Stimulated activated CD8-positive, alpha-beta memory T cell treated with anti-CD3 and anti-CD28 coated beads, Interleukin-4, amount 100 ng/mL, for 48 hours (primary cell): ENCODE measurements at regions not wholly inside any gene's neighbourhood (a gene's known extent, or its start where the extent isn't known, plus 50 kb on each side); places are given as distances from the start of the nearest gene placed in this dataset.

Experiments
- DNase-seq: peaks from one replicate; pipeline ENCODE4 v3.0.0-alpha.2; 2020

DNA sequence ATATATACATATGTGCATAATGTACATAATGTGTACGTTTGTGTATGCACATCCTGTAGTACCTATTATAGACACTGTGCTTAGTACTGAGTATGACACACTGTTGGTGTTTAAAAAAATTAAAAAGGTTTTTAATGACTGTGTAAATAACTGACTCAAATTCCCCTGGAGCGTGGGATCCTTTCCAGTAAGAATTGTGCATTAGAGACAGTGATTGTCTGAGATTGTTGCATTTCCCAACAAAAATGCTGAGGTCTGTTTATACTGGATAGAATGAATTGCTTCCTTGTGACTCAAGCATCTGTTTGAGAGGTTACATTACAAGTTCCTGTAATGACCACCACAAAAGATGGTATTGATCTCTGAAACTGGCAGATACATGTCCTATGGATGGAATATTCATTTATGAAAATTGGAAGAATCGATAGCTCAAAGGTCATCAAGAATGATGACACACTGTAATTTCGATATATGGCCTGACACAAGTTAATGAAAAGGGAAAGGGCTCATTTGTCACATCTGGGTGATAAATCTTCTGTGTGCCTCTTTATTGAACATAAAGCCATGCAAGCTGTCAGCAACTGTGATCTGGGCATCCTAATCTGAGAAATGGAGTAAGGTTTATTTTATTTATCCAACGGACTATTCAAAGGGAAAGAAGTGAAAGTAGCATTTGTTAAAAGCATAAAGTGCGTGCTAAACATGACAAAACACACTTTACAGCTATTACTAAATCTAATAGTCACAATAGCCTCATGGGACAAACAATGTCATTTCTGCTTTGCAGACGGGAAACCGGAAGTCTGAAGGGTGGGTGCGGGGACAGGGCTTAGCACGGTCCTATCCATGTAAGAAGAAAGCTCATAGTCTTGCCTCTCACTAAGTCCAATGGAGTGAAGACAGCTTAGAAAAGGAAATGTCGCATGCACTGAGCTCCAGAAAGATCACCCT is 228.8 kb downstream of the CDH11 start:
- no peak for DNase-seq

GRCh38 chr16:64889446-64889845 is 232.4 kb downstream of the CDH11 start:
- DNase-seq, result no peak

DNA sequence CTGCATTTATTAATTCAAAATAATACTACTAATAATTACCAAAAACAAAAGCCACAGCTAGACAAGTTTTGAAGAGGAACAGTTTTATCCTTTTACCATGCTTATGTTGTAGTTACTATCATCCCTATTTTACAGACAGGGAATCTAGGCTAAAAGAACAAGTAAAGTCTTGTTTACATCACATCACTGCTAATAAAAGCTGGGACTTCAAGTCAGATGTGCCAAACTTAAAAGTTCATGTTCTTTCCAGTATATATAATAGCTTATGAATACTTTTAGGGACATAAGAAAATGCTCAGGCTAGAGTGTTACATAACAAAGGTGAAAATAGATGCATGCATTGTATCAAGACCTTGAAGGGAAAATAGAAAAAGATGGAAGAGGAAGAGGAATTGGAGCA is 234.2 kb downstream of the CDH11 start:
- DNase-seq, result no peak

DNA sequence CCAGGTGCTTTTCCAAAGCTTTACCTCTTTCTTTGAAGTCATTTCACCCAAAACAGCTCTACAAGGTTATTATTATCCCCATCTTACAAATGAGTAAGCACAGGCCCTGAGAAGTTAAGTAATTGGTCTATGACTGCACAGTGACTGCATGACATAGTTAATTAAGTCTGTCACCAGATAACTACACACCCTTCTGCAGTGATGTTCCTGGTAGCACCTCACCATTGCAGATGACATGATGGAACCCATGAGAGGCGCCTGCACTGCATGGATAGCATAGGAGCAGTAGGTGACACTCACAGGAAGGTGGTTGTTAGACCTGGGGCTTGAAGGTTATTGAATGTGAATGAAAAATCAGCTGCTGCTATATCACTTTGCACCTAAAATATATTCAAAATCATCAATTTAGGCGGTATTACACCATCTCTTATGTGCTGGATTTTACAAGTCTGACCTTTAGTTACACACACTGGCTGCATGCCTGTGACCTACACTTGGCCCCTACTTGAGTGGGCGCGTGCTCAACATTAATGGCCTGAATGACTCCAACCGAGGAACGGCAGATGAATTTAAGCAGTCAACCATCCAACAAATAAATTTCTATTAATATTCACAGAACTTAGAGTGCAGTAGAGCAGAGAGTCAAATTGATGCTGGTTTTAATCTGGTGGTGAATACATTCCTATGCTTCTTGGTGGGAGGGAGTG is 239.6 kb downstream of the CDH11 start:
- no peak for DNase-seq

DNA sequence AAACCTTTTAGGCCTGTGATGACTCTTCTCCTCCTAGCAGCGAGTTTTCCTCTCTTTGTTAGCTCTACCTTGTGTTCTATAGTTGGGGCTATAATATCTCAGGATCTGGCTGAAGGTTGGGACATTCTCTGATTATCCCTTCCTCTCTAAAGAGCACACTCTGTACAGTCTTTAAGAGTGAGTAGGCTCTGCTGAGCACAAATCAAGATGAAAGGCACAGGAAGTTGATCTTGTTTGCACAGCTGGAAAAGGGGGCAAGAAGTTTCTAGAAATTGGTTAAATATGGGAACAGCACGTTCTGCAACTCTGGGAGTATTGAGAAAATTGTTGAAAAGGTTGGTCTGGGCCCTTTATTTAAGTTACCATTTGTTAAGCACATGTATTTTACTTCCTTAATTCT is 240.9 kb downstream of the CDH11 start:
- no peak for DNase-seq

DNA sequence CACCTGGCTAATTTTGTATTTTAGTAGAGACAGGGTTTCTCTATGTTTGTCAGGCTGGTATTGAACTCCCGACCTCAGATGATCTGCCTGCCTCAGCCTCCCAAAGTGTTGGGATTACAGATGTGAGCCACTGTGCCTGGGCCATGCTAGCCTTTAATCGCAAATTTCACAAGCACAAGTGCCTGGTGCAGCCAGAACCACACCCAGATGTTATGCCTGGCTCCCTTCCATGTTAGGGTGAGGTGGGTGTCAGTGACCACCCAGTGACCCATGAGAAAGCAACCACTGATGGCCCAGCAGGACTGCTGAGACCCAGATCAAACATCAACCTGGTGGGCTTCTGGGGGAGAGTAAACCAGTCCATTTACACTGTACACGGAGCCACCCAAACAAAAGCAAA is 241.9 kb downstream of the CDH11 start:
- no peak for DNase-seq

- DNase-seq, result no peak
Measured at GRCh38 chr16:64878940-64879339, 242.9 kb downstream of the CDH11 start.

- no peak for DNase-seq
Measured at GRCh38 chr16:64872101-64872500, 249.8 kb downstream of the CDH11 start.

DNA sequence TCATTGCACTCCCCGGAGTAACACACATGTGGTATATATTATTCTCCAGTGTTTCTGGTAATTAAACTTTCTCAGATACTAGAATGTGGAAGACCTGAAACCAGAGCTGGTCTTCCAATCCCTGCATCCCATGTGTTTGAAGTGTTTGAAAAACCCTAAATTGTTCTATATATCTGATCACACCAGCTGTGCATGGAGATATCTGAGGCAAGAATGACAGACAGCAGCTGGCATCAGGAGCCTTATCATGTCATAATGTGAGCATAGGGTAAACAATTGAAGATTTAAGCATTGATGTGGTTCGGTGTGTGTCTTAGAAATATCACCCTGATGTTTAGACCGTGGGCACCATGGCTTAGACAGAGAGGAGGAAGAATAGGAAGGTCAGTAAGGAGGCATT is 251.0 kb downstream of the CDH11 start:
- no peak for DNase-seq

DNA sequence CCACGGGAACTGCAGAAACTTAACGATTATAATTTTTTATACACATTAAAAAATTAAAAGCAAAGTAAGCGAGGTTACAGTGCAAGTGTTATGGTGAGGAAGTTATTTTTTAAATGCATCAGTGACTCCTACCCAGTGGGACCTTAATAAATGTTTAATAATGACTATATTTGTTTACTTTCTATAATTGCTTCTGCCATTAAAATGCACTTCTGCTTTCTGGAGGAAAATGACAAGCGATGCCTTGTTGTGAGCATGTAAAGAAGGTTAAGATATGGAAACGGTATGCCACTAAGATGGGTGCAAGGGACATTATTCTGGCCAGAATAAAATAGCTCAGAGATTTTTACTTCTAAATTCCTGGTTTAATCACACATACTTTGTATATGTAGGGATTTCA is 252.1 kb downstream of the CDH11 start:
- DNase-seq, result no peak

- DNase-seq, result no peak
Measured at GRCh38 chr16:64866021-64866420, 255.8 kb downstream of the CDH11 start.

GRCh38 chr16:64865069-64865696 is 256.7 kb downstream of the CDH11 start:
- DNase-seq, result no peak

GRCh38 chr16:64864232-64864809 is 257.5 kb downstream of the CDH11 start:
- DNase-seq, result no peak

- DNase-seq, result no peak
Measured at GRCh38 chr16:64858076-64858475, 263.8 kb downstream of the CDH11 start.

DNA sequence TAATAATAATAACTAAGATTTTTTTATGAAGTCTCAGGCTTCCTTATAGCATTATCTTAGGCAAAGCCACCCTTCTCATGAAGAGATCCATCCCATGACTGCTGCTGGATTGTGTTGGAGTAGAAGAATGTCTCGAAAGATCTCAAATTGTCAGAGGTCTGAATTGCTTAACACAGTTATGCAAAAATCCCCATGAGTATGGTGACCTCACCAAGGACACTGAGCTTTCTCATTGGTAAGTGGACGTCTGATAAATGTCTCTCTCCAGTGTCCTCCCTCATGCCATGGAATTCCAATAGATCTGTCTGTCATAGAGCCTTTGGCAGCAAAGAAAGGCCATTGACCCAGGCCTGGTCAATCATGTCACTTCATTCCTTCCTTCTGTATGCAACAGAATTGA is 264.5 kb downstream of the CDH11 start:
- DNase-seq, result no peak

GRCh38 chr16:64853551-64853950 is 268.3 kb downstream of the CDH11 start:
- no peak for DNase-seq

DNA sequence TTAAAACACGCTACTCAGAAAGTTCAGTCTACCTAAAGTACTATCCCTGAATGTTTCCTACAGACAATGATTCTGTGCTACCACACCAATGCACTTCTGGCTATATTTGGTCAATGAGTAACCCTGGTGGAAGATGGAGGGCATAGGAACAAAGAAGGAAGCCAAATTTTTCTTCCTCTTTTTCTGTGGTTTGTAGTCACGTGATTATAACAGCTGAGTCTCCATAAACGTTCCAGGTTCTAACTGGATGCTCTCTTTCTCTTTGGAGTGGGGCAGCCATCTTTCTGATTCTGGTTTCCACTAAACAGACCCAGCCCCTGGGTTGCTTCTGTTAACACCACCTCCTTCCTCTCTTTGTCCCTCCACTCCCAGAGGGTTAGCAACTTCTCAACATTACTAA is 274.9 kb downstream of the CDH11 start:
- no peak for DNase-seq

DNA sequence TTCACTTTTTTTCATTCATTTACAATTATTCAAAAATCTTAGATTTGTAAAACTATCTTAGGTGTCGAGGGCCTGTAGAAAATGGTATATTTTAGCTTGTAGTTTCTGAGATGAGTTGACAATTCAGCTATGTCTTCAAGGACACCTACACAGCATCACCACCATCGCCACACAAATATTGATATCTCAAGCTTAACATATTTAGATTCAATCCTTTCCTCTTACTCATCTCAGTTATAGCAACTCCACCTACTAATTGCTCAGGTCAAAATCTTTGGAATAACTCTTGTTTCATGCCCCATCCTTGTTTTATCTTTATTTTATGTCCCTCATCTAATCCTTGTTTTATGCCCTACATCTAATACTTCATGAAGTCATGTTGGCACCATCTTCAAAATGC is 276.8 kb downstream of the CDH11 start:
- no peak for DNase-seq

GRCh38 chr16:64841482-64841881 is 280.4 kb downstream of the CDH11 start:
- no peak for DNase-seq

- no peak for DNase-seq
Measured at GRCh38 chr16:64841071-64841470, 280.8 kb downstream of the CDH11 start.

GRCh38 chr16:64830653-64831052 is 291.2 kb downstream of the CDH11 start:
- no peak for DNase-seq

- DNase-seq, result no peak
Measured at GRCh38 chr16:64829678-64830077, 292.2 kb downstream of the CDH11 start.

DNA sequence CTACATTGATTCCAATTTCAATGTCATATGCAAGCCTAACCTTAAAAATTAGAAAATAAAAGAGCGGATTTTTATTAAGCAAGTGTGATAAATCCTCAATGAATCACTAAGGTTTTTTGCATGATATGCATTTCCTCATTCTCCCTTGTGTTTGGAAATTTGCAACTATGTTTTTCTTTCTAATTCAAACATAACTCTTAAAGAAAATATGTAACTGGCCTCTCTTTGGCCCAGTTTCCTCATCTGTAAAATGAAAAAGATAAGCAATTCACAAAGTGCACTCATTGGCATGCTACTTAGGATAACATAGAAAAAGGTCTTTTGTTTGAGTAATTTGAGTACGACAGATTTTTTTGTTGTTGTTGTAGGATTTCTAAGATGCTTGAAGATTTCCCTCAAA is 295.5 kb downstream of the CDH11 start:
- no peak for DNase-seq
